GM13977 (cell line): ENCODE measurements at regions not wholly inside any gene's neighbourhood (a gene's known extent, or its start where the extent isn't known, plus 50 kb on each side); places are given as distances from the start of the nearest gene placed in this dataset.

Experiments used
- DNase-seq: peaks from one replicate; pipeline ENCODE4 v3.0.0; 2012; ENCODE audit warnings: low spot score
- CTCF ChIP-seq: IDR thresholded peaks from 2 replicates; pipeline ENCODE4 v1.5.1; 2012; ENCODE audit warnings: mild to moderate bottlenecking, control low read depth; ENCODE audit not compliant: insufficient read depth; ENCODE audit errors: extremely low read depth, missing control alignments
- in situ Hi-C: fragments of 300-500 bp; cut with MboI; formaldehyde crosslinking; loops from one replicate; pipeline ENCODE4 v1.12.0; 2022; ENCODE audit warnings: low sequenced_read_pairs, low pct_unique_long_range_greater_than_20kb, mixed read lengths, inconsistent platforms; ENCODE audit not compliant: unreplicated experiment

GRCh38 chr15:46872286-46872980 is 844.9 kb upstream of the SEMA6D start:
- TF ChIP-seq CTCF: no peak

GRCh38 chr15:46872981-46873330 is 844.3 kb upstream of the SEMA6D start:
- DNase-seq: no peak
- no peak for TF ChIP-seq CTCF
- in situ Hi-C loops: no loop called here

More at GRCh38 chr15:46872286-46872980, 844.9 kb upstream of the SEMA6D start:
- no peak for DNase-seq
- in situ Hi-C loops: no loop called here

GRCh38 chr15:46879032-46879770 is 838.1 kb upstream of the SEMA6D start:
- no peak for DNase-seq
- TF ChIP-seq CTCF: no peak
- in situ Hi-C loops: no loop called here

GRCh38 chr15:46880791-46881190 is 836.5 kb upstream of the SEMA6D start:
- in situ Hi-C loops: no loop called here
- DNase-seq: no peak
- TF ChIP-seq CTCF: no peak

- in situ Hi-C loops: no loop called here
- no peak for TF ChIP-seq CTCF
- DNase-seq: no peak
These were observed 824.6 kb upstream of the SEMA6D start for GRCh38 chr15:46892621-46893160.

- in situ Hi-C loops: no loop called here
- TF ChIP-seq CTCF: no peak
- no peak for DNase-seq
These were observed 822.7 kb upstream of the SEMA6D start for GRCh38 chr15:46894644-46895043.
